WTC11 (cell line): ENCODE measurements at regions not wholly inside any gene's neighbourhood (a gene's known extent, or its start where the extent isn't known, plus 50 kb on each side); places are given as distances from the start of the nearest gene placed in this dataset.

Experiments used
- ETV6 ChIP-seq: sonication (generic); formaldehyde crosslinking; IDR thresholded peaks from 2 replicates; pipeline ENCODE4 v1.8.1; 2022; ENCODE audit warnings: mild to moderate bottlenecking, missing genetic modification reagents
- USF2 ChIP-seq: sonication (generic); formaldehyde crosslinking; IDR thresholded peaks from 2 replicates; pipeline ENCODE4 v1.8.1; 2023; ENCODE audit warnings: mild to moderate bottlenecking, missing genetic modification reagents, moderate library complexity
- TF ChIP-seq, protein P1 (sequence below): fragments of 200-600 bp; IDR thresholded peaks from 2 replicates; pipeline ENCODE4 v1.8.0; 2022; ENCODE audit warnings: antibody characterized with exemption

- no peak for TF ChIP-seq USF2 (CRISPR knock-in tag)
- TF ChIP-seq, protein P1, sequence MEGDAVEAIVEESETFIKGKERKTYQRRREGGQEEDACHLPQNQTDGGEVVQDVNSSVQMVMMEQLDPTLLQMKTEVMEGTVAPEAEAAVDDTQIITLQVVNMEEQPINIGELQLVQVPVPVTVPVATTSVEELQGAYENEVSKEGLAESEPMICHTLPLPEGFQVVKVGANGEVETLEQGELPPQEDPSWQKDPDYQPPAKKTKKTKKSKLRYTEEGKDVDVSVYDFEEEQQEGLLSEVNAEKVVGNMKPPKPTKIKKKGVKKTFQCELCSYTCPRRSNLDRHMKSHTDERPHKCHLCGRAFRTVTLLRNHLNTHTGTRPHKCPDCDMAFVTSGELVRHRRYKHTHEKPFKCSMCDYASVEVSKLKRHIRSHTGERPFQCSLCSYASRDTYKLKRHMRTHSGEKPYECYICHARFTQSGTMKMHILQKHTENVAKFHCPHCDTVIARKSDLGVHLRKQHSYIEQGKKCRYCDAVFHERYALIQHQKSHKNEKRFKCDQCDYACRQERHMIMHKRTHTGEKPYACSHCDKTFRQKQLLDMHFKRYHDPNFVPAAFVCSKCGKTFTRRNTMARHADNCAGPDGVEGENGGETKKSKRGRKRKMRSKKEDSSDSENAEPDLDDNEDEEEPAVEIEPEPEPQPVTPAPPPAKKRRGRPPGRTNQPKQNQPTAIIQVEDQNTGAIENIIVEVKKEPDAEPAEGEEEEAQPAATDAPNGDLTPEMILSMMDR = no peak
- TF ChIP-seq ETV6 (CRISPR knock-in tag) = no peak
Observed at GRCh38 chr1:193729429-193729828, 543.0 kb upstream of the B3GALT2 start.
